ENCODE measurements at regions not wholly inside any gene's neighbourhood (a gene's known extent, or its start where the extent isn't known, plus 50 kb on each side); places are given as distances from the start of the nearest gene placed in this dataset.

GRCh38 chr15:26212109-26212508 lies 349.0 kb upstream of the ATP10A start:
- 69 to 90% (median 89%) methylated on average over 1 of the region's 1 CpG for WGBS, 5 donors
- no peak overlapping the region for H3K4me3 ChIP-seq
- peaks cover 0 to 4% (median 3%) of the 10 kb centered on the region in 4 donors for H3K9me3 ChIP-seq
- no peaks in the 10 kb centered on the region for H3K36me3 ChIP-seq
- H3K27me3 ChIP-seq: no peaks in the 10 kb centered on the region
- DNase-seq: no peak
- no peak overlapping the region for H3K27ac ChIP-seq
- H3K4me1 ChIP-seq: no peaks in the 10 kb centered on the region
- intact Hi-C loops (cut with DNase I; ENCODE audit: low total_unique reads): no loop called here
- TF ChIP-seq CTCF (IDR thresholded peaks at IDR 0.05) (no peak), POLR2AphosphoS5 (IDR thresholded peaks at IDR 0.05) (no peak), EP300 (IDR thresholded peaks at IDR 0.05) (no peak), POLR2A (IDR thresholded peaks at IDR 0.05) (no peak)

- WGBS, 5 donors: 45 to 55% (median 51%) methylated on average over 3 of the region's 3 CpGs
- no peaks in the 10 kb centered on the region for H3K36me3 ChIP-seq
- intact Hi-C loops (cut with DNase I; ENCODE audit: low total_unique reads): no loop called here
- no peak for DNase-seq
- H3K27me3 ChIP-seq: no peaks in the 10 kb centered on the region
- no peak for TF ChIP-seq POLR2AphosphoS5 (IDR thresholded peaks at IDR 0.05)
- TF ChIP-seq EP300 (IDR thresholded peaks at IDR 0.05): no peak
- no peak for TF ChIP-seq POLR2A (IDR thresholded peaks at IDR 0.05)
- TF ChIP-seq CTCF (IDR thresholded peaks at IDR 0.05): no peak
- no peaks in the 10 kb centered on the region for H3K4me1 ChIP-seq
- no peak overlapping the region for H3K4me3 ChIP-seq
- H3K27ac ChIP-seq: no peak overlapping the region
- no peaks in the 10 kb centered on the region for H3K9me3 ChIP-seq
These were observed 347.9 kb upstream of the ATP10A start for GRCh38 chr15:26210980-26211379.

GRCh38 chr15:26201177-26201858 lies 338.2 kb upstream of the ATP10A start:
- Histone ChIP-seq H3K4me1 (no peaks in the 10 kb centered on the region), H3K4me3 (no peak overlapping the region), H3K9me3 (no peaks in the 10 kb centered on the region), H3K36me3 (no peaks in the 10 kb centered on the region), H3K27me3 (no peaks in the 10 kb centered on the region), H3K27ac (no peak overlapping the region)
- TF ChIP-seq CTCF (IDR thresholded peaks at IDR 0.05): no peak
- TF ChIP-seq EP300 (IDR thresholded peaks at IDR 0.05): no peak
- TF ChIP-seq POLR2AphosphoS5 (IDR thresholded peaks at IDR 0.05): no peak
- no peak for TF ChIP-seq POLR2A (IDR thresholded peaks at IDR 0.05)
- intact Hi-C loops (cut with DNase I; ENCODE audit: low total_unique reads): no loop called here
- WGBS, 5 donors: 59 to 69% (median 64%) methylated on average over 9 of the region's 9 CpGs
- DNase-seq: no peak

- Histone ChIP-seq H3K36me3 (no peaks in the 10 kb centered on the region), H3K4me1 (no peaks in the 10 kb centered on the region), H3K9me3 (no peaks in the 10 kb centered on the region), H3K4me3 (no peak overlapping the region), H3K27me3 (no peaks in the 10 kb centered on the region), H3K27ac (no peak overlapping the region)
- intact Hi-C loops (cut with DNase I; ENCODE audit: low total_unique reads): no loop called here
- DNase-seq: no peak
- TF ChIP-seq CTCF (IDR thresholded peaks at IDR 0.05): no peak
- no peak for TF ChIP-seq EP300 (IDR thresholded peaks at IDR 0.05)
- no peak for TF ChIP-seq POLR2A (IDR thresholded peaks at IDR 0.05)
- no peak for TF ChIP-seq POLR2AphosphoS5 (IDR thresholded peaks at IDR 0.05)
- 59 to 70% (median 61%) methylated on average over 8 of the region's 8 CpGs for WGBS, 5 donors
These were observed 337.3 kb upstream of the ATP10A start for GRCh38 chr15:26200427-26200826.
